ENCODE measurements at regions not wholly inside any gene's neighbourhood (a gene's known extent, or its start where the extent isn't known, plus 50 kb on each side); places are given as distances from the start of the nearest gene placed in this dataset.

DNA sequence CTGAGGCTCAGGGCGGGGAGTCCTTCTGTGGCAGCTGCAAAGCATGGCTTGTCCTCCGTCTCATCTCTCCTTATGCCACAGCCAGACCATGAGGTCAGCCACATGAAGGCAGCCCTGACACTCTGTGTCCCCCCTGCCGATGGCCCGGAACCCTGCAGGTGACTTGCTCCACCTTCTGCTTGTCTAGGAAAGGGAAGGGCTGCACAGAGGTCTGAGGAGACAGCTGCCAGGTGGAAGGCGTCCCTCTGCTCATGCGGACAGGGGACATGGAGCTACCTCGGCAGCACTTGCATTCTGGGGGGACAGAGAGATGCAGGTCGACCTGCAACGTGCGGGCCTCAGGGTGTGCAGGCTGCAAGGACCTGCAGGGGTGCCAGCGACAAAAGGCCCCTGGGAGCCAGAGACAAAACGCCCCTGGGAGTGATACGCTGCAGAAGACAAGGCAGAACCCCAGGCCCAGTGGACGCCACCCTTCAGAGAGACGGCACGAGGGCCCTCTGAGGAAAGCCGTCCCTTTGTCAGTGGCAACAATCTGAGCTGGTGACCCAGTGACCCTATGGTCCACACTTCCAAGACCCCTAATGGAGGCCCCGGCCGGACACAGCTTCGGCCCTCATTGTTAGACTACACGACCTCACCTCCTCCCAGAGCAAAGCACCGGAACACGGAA is 205.2 kb upstream of the PPP2R2D start:
- TF ChIP-seq, protein P1, sequence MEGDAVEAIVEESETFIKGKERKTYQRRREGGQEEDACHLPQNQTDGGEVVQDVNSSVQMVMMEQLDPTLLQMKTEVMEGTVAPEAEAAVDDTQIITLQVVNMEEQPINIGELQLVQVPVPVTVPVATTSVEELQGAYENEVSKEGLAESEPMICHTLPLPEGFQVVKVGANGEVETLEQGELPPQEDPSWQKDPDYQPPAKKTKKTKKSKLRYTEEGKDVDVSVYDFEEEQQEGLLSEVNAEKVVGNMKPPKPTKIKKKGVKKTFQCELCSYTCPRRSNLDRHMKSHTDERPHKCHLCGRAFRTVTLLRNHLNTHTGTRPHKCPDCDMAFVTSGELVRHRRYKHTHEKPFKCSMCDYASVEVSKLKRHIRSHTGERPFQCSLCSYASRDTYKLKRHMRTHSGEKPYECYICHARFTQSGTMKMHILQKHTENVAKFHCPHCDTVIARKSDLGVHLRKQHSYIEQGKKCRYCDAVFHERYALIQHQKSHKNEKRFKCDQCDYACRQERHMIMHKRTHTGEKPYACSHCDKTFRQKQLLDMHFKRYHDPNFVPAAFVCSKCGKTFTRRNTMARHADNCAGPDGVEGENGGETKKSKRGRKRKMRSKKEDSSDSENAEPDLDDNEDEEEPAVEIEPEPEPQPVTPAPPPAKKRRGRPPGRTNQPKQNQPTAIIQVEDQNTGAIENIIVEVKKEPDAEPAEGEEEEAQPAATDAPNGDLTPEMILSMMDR (IDR thresholded peaks at IDR 0.05; ENCODE audit: borderline replicate concordance, insufficient read depth, low read depth, low read length), result no peak
- H3K4me3 ChIP-seq (ENCODE audit: low read depth, low read length), result no peak overlapping the region

DNA sequence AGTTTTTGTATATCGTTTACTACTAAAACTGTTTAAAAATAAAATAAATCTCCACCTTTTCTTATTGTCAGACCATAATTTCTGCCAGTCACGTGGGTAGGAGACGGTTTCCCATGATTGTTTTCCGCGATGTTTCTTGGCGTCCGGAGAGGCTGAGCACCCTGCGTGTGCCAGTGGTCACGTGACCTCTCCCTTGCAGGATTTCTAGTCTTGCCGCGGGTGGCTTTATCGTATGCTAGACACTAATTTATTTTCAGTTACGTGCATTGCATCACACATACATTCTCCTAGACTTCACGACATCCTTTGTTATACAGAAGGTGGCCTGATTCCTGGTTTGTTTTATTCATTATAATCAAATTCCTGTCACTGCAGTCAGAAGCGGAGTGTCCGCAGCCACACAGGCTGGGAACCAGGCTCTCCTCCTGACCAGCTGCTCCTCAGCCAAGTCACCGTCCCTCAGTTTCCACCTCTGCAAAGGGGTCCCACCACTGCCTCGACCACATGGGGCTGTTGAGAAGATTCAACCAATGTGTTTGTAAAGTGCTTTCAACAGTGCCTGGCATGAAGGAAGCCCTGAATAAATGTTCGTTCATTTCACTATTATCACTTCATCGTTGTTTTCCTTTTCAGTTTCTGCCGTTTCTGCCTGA is 203.2 kb upstream of the PPP2R2D start:
- TF ChIP-seq, protein P1 (IDR thresholded peaks at IDR 0.05; ENCODE audit: borderline replicate concordance, insufficient read depth, low read depth, low read length), result no peak

DNA sequence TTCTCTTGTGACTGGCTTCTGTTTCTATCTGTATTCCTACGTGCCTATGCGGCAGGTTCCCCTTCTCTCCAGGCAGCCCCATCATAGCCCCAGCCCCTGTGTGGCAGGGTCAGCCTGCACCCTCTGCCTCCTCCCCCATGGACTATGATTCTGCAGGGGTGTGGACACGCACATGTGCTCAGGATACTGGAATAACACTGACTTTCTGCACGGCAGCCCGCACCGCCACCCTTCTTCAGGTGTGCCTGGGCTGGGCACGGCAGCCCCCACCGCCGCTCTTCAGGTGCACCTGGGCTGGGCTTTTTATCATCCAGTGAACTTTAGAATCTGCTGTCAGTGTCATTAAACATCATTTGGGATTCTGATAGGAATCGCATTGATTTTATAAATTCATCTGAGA is 202.6 kb upstream of the PPP2R2D start:
- H3K4me3 ChIP-seq (ENCODE audit: low read depth, low read length), result no peak overlapping the region
- TF ChIP-seq, protein P1 (IDR thresholded peaks at IDR 0.05; ENCODE audit: borderline replicate concordance, insufficient read depth, low read depth, low read length), result no peak

More for the DNA sequence above, 203.2 kb upstream of the PPP2R2D start:
- no peak overlapping the region for H3K4me3 ChIP-seq (ENCODE audit: low read depth, low read length)

DNA sequence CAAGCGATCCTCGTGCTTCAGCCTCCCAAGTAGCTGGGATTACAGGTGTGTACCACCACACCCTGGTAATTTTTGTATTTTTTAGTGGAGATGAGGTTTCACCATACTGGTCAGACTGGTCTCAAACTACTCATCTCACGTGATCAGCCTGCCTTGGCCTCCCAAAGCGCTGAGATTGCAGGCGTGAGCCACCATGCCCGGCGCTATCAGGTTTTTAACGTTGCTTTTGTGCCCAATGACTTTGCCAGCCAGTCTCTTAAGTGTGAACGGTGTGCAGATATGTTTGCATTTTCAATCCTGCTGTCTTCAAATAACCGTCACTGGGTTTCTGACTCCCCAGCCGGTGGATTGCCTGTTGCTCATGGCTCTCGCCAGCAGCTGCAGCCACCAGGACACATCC is 201.8 kb upstream of the PPP2R2D start:
- H3K4me3 ChIP-seq (ENCODE audit: low read depth, low read length), result no peak overlapping the region

DNA sequence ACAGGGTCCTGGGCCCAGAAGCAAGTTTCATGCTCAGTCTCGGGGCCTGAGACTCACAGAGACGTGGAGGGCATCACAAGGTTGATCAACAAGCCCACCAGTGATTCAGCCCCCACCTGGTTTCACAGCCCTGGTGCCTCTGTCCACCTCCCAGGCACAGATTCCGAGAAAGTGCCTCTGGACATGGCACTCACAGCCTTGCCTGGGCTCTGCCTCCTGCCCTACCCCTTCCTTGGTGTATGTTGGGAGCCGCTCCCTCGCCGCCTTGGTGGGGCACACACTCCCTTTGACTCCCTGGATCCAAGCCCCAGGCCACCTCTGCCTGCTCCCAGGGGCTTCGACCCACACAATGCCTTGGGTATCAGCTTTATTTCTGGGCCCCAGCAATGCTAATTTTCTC is 200.8 kb upstream of the PPP2R2D start:
- TF ChIP-seq, protein P1 (IDR thresholded peaks at IDR 0.05; ENCODE audit: borderline replicate concordance, insufficient read depth, low read depth, low read length), result no peak
- H3K4me3 ChIP-seq (ENCODE audit: low read depth, low read length), result no peak overlapping the region

More for the DNA sequence above, 201.8 kb upstream of the PPP2R2D start:
- TF ChIP-seq, protein P1 (IDR thresholded peaks at IDR 0.05; ENCODE audit: borderline replicate concordance, insufficient read depth, low read depth, low read length), result no peak

GRCh38 chr10:131700506-131700905 is 200.3 kb upstream of the PPP2R2D start:
- H3K4me3 ChIP-seq (ENCODE audit: low read depth, low read length), result no peak overlapping the region

More at GRCh38 chr10:131700506-131700905, 200.3 kb upstream of the PPP2R2D start:
- TF ChIP-seq, protein P1 (IDR thresholded peaks at IDR 0.05; ENCODE audit: borderline replicate concordance, insufficient read depth, low read depth, low read length), result no peak
